Esophagus (tissue), 2 donors: ENCODE measurements at regions not wholly inside any gene's neighbourhood (a gene's known extent, or its start where the extent isn't known, plus 50 kb on each side); places are given as distances from the start of the nearest gene placed in this dataset.

Experiments
- H3K27ac ChIP-seq, 2 donors: one replicate each; pipeline ENCODE4 v1.5.1; 2013; ENCODE audit warnings: low read depth in 2 of 2, mild to moderate bottlenecking in 2 of 2, inconsistent platforms in 1 of 2, low read length in 1 of 2, moderate library complexity in 1 of 2
- H3K27me3 ChIP-seq, 2 donors: one replicate each; pipeline ENCODE4 v1.6.1; 2013; ENCODE audit warnings: low read length in 2 of 2, control low read depth in 1 of 2, mild to moderate bottlenecking in 1 of 2; ENCODE audit not compliant: insufficient read depth in 2 of 2, control insufficient read depth in 1 of 2
- H3K36me3 ChIP-seq, 2 donors: one replicate each; pipeline ENCODE4 v1.6.1; 2013; ENCODE audit warnings: low read length in 1 of 2; ENCODE audit not compliant: control insufficient read depth in 2 of 2, insufficient read depth in 2 of 2
- H3K4me1 ChIP-seq, 2 donors: one replicate each; pipeline ENCODE4 v1.6.1; 2013; ENCODE audit warnings: low read length in 1 of 2; ENCODE audit not compliant: control insufficient read depth in 2 of 2, insufficient read depth in 2 of 2
- H3K4me3 ChIP-seq, 2 donors: one replicate each; pipeline ENCODE4 v1.5.1; 2013; ENCODE audit warnings: low read length in 2 of 2, mild to moderate bottlenecking in 2 of 2, low read depth in 1 of 2, moderate library complexity in 1 of 2
- H3K9me3 ChIP-seq, 2 donors: one replicate each; pipeline ENCODE4 v1.6.1; 2013; ENCODE audit warnings: mild to moderate bottlenecking in 2 of 2, low read depth in 1 of 2, low read length in 1 of 2, moderate library complexity in 1 of 2; ENCODE audit not compliant: control insufficient read depth in 2 of 2, insufficient read depth in 1 of 2
- WGBS, 2 donors: extraction: QIAGEN DNeasy Blood & Tissue Kit; methylation state at CpG; one replicate each; pipeline ENCODE4 v1.1.7; 2013; 5-methylcytosine and 5-hydroxymethylcytosine counted together
- donor health status: healthy with polysubstance abuse.
- donor health status: Bipolar disorder and iron deficiency.

- no peaks in the 10 kb centered on the region for H3K9me3 ChIP-seq
- no peaks in the 10 kb centered on the region for H3K36me3 ChIP-seq
- 43 to 68% methylated on average over 6 of the region's 6 CpGs for WGBS, 2 donors
- H3K4me3 ChIP-seq = no peak overlapping the region
- H3K27me3 ChIP-seq = no peaks in the 10 kb centered on the region
- H3K27ac ChIP-seq = no peak overlapping the region
- H3K4me1 ChIP-seq = peaks cover 0 to 5% of the 10 kb centered on the region in 2 donors
Measured at GRCh38 chr9:107699231-107699630, 209.7 kb upstream of the KLF4 start.

- 40 to 54% methylated on average over 4 of the region's 4 CpGs for WGBS, 2 donors
- H3K4me1 ChIP-seq = peaks cover 0 to 7% of the 10 kb centered on the region in 2 donors
Measured at GRCh38 chr9:107698779-107699178, 209.2 kb upstream of the KLF4 start.

DNA sequence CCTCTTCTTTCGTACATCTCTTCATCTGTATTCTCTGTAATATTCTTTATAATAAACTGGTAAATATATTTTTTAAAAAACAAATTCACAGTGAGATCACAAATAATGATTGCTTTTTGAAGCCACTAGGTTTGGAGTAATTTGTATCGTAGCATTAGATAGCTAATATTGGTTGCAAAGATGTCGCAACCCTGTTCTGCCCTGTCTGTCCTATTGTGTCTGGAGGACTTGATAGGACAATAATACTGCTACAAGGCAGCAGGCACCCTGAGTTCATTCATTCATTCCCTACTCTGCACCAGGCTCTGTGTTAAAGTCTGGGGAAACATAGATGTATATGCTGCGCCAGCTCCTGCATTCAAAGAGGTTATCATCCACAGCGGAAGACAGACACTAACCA is 206.7 kb upstream of the KLF4 start:
- H3K36me3 ChIP-seq = no peaks in the 10 kb centered on the region
- H3K27ac ChIP-seq = no peak overlapping the region
- H3K4me3 ChIP-seq = no peak overlapping the region
- H3K4me1 ChIP-seq = peaks cover 3 to 8% of the 10 kb centered on the region in 2 donors
- WGBS, 2 donors = 93 to 97% methylated on average over 5 of the region's 5 CpGs
- no peaks in the 10 kb centered on the region for H3K9me3 ChIP-seq
- H3K27me3 ChIP-seq = no peaks in the 10 kb centered on the region

More at GRCh38 chr9:107698779-107699178, 209.2 kb upstream of the KLF4 start:
- H3K27me3 ChIP-seq = no peaks in the 10 kb centered on the region
- H3K9me3 ChIP-seq = no peaks in the 10 kb centered on the region
- H3K27ac ChIP-seq = peak overlapping the region in 1 of 2 donors; percentile 24
- no peak overlapping the region for H3K4me3 ChIP-seq
- no peaks in the 10 kb centered on the region for H3K36me3 ChIP-seq

- Histone ChIP-seq H3K27ac (no peak overlapping the region), H3K36me3 (no peaks in the 10 kb centered on the region), H3K4me1 (peaks cover 3 to 6% of the 10 kb centered on the region in 2 donors), H3K4me3 (no peak overlapping the region), H3K27me3 (no peaks in the 10 kb centered on the region), H3K9me3 (no peaks in the 10 kb centered on the region)
- 85 to 89% methylated on average over 1 of the region's 1 CpG for WGBS, 2 donors
Measured at GRCh38 chr9:107694390-107694789, 204.8 kb upstream of the KLF4 start.

GRCh38 chr9:107693625-107694326 is 204.2 kb upstream of the KLF4 start:
- H3K4me3 ChIP-seq = no peak overlapping the region
- H3K36me3 ChIP-seq = no peaks in the 10 kb centered on the region
- 50 to 54% methylated on average over 7 of the region's 7 CpGs for WGBS, 2 donors
- H3K9me3 ChIP-seq = no peaks in the 10 kb centered on the region
- H3K27me3 ChIP-seq = no peaks in the 10 kb centered on the region
- H3K27ac ChIP-seq = no peak overlapping the region
- H3K4me1 ChIP-seq = peaks cover 3 to 6% of the 10 kb centered on the region in 2 donors

- WGBS, 2 donors = 69 to 70% methylated on average over 2 of the region's 2 CpGs
- H3K27me3 ChIP-seq = no peaks in the 10 kb centered on the region
Measured at GRCh38 chr9:107691664-107692063, 202.1 kb upstream of the KLF4 start.

DNA sequence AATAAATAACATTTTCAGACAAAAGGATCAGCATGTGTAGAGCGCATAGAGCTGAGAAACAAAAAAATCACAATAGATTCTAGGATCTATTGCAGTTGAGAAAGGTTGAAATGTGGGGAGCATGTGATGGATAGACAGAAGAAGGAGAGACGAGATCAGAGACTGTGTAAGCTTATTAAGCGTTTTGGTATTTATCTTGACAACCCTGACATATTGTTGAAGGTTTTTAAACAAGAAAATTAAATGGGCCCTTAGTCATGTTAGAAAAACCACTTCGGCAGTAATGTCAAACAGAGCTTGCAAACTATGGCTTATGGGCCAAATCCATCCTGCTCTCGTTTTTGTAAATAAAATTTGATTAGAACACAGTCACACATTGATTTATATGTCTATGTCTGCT is 200.5 kb upstream of the KLF4 start:
- WGBS, 2 donors = 57 to 73% methylated on average over 5 of the region's 5 CpGs
- Histone ChIP-seq H3K36me3 (no peaks in the 10 kb centered on the region), H3K4me1 (peaks cover 3% of the 10 kb centered on the region in 2 donors), H3K4me3 (no peak overlapping the region), H3K27me3 (no peaks in the 10 kb centered on the region), H3K27ac (no peak overlapping the region), H3K9me3 (no peaks in the 10 kb centered on the region)

More at GRCh38 chr9:107691664-107692063, 202.1 kb upstream of the KLF4 start:
- Histone ChIP-seq H3K4me3 (no peak overlapping the region), H3K27ac (no peak overlapping the region), H3K4me1 (peaks cover 3% of the 10 kb centered on the region in 2 donors), H3K36me3 (no peaks in the 10 kb centered on the region), H3K9me3 (no peaks in the 10 kb centered on the region)

- Histone ChIP-seq H3K27ac (no peak overlapping the region), H3K27me3 (no peaks in the 10 kb centered on the region), H3K4me3 (no peak overlapping the region), H3K36me3 (no peaks in the 10 kb centered on the region), H3K9me3 (no peaks in the 10 kb centered on the region), H3K4me1 (peaks cover under 1 to 3% of the 10 kb centered on the region in 2 donors)
Measured at GRCh38 chr9:107688728-107689127, 199.2 kb upstream of the KLF4 start.

- H3K9me3 ChIP-seq = no peaks in the 10 kb centered on the region
- H3K27me3 ChIP-seq = no peaks in the 10 kb centered on the region
- no peaks in the 10 kb centered on the region for H3K4me1 ChIP-seq
- H3K4me3 ChIP-seq = no peak overlapping the region
- 74 to 75% methylated on average over 4 of the region's 4 CpGs for WGBS, 2 donors
- H3K36me3 ChIP-seq = no peaks in the 10 kb centered on the region
- no peak overlapping the region for H3K27ac ChIP-seq
Measured at GRCh38 chr9:107685901-107686300, 196.3 kb upstream of the KLF4 start.

DNA sequence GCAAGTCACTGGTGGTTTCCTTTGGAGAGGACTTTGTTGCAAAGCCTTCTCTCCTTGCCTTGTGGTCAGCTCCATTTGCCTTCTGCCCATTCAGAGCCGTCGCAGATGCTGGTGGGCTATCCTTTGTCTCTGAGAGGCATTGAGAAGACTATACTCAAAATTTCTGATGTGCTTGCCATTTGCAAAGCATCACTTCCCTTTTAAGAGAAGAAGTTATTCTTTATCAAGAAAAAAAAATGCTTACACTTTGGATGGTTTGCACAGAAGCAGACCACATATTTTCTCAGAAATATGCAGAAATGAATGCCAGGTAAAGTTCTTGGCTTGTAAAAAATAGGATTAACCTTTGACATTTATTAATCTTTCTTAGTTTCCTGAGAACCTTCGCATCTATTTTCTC is 195.8 kb upstream of the KLF4 start:
- Histone ChIP-seq H3K9me3 (no peaks in the 10 kb centered on the region), H3K27me3 (no peaks in the 10 kb centered on the region), H3K4me3 (no peak overlapping the region), H3K36me3 (no peaks in the 10 kb centered on the region), H3K4me1 (no peaks in the 10 kb centered on the region), H3K27ac (peak overlapping the region in 1 of 2 donors; percentile 36)
- 80 to 87% methylated on average over 3 of the region's 3 CpGs for WGBS, 2 donors
